ENCODE measurements at regions not wholly inside any gene's neighbourhood (a gene's known extent, or its start where the extent isn't known, plus 50 kb on each side); places are given as distances from the start of the nearest gene placed in this dataset.

DNA sequence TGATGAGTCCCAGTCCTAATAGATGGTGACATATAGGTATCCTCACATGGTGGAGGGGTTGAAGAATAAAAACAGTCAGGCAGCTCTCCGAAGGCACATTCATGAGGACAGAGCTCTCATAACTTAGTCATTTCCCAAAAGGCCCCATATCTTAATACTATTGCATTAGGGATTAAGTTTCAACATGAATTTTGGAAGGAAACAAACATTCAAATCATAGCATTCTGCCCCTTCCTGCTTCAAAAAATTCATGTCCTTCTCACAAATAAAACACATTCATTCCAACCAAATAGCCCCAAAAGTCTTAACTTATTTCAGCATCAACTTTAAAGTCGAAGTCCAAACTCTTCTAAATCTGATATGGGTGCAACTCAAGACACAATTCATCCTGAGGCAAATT lies 277.2 kb upstream of the NR4A3 start:
- DNase-seq (ENCODE audit: low spot score): no peak

DNA sequence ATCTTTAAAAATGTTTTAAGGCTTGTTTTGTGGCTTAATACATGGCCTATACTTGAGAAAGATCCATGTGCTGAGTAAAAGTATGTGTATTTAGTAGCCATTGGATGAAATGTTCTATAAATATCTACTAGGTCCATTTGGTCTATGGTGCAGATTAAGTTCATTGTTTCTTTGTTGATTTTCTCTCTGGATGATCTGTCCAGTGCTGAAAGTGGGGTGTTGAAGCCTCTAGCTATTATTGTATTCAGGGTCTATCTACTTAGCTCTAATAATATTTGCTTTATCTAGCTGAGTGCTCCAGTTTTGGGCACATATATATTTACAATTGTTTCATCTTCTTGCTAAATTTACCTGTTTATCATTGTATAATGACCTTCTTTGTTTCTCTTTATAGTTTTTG lies 272.2 kb upstream of the NR4A3 start:
- DNase-seq (ENCODE audit: low spot score): no peak

DNA sequence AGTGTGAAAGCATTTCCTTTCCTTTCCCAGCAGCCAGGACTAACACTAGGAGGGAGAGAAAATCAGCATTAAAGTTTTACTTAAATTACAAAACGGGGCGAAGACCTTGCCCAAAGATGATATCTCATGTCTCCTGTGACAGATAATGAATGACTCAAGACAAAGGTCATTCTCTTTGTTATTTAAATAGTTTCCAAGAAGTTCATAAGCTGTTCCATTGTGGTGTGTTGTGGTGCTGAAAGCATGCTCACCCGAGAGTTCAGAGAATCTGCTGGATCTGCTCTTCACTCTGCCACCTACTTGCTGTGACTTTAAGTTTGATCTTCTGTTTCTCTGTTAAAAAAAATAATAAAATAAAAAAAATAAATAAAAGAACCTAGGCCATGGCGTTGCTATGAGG lies 265.9 kb upstream of the NR4A3 start:
- DNase-seq (ENCODE audit: low spot score): no peak

DNA sequence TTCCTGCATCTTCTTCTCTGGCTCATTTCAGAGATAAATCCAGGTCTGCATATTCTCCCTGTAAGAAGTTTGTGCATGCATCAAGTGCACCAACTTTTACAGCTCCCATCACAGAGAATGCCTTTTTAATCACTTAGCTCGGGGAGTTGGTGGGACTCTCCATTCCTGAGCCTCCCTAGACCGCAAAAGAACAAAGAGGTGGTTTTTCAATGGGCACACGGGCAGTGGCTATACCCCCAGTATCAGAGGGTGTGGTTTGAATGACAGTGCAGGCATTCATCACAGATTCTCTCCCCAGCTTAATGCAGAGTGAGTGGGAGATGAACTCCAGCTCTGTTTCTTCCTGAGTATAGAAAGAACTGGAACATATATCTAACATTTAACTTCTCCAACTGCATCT lies 264.7 kb upstream of the NR4A3 start:
- no peak for DNase-seq (ENCODE audit: low spot score)

DNA sequence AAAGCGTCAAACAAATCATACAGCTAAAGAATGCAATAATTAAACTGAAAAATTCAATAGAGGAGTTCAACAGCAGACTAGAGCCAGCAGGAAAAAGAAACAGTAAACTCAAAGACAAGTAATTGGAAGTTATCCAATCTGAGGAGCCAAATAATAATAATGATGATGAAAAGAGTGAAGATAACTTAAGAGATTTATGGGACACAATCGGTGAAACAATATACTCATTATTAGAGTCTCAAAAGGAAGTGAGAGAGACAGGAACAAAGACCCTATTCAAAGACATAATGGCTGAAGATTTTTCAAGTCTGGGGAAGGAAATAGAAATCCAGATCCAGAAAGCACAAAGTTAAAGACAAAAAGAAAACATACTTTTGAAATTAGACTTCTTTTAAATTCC lies 263.9 kb upstream of the NR4A3 start:
- no peak for DNase-seq (ENCODE audit: low spot score)

DNA sequence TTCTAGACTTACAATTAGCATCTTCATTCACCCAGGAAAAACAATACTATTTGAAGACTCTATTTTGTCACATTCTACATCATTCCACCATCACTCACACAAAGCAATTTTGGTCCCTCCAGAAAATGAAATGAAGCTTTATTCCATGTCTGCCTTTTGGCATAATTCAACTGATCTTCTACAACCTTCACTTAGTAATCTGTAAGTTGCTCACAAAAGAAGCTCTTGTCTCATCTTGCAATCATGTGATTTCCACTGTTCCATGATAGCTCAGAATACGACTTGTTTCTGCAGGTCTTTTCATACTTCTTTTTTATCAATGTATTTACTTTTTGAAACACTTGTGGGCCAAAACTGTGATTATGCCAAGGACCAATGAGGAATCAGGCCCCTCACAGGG lies 261.9 kb upstream of the NR4A3 start:
- DNase-seq (ENCODE audit: low spot score): no peak

DNA sequence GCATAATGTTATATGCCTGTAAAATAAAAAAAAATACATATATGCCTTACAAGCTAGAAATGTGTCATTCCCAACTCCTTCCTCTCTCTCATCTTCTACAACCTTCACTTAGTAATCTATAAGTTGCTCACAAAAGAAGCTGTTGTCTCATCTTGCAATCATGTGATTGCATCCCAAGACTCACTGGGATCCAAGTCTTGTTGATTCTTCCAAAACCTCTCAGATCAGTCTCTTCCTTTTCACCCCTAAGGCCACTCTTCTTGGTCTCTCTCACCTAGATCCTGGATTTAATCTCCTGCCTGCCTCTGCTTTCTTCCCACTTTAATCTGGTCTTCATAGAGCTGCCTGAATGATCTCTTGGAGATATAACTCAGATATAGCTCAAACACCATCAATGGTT lies 261.1 kb upstream of the NR4A3 start:
- no peak for DNase-seq (ENCODE audit: low spot score)

DNA sequence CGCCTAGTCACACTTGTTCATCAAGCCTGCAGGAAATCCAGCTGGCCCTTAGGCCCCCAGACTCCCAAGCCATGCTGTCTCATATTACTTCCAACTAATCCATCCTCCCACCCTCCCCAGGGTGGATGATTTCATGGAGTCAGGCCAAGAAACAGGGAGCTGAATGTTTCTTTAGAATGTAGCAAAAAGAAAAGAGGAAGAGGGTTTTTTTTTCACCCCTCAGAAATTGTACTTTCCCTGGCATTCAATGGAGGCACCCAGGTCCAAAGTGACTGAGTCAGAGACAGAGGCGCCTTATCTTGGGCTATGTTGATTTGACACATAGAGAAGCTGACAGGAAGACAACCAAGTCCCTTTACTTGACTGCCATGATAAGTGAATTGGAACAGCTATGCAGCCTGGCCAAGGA lies 260.2 kb upstream of the NR4A3 start:
- DNase-seq (ENCODE audit: low spot score): no peak

DNA sequence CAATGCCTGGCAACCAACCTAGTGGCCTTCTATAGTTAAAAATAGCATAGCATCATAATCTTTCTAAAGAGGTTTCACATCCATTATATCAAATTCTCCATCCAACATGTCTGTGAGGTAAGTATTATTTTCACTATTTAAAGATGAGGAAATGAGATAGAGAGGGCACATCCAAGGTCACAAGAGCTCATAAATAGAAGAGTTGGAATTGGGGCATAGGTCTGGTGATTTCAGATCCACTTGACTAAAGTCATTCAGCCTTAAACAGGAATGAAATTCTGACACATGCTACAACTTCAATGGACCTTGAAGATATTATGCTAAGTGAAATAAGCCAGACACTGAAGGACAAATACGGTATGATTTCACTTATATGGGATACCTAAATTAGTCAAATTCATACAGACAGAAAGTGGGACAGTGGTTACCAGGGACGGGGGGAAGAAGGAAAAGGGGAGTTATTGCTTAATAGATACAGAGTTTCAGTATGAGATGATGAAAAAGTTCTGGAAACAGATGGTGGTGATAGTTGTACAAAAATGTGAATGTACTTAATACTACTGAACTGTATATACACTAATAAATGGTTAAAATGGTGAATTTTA lies 259.6 kb upstream of the NR4A3 start:
- DNase-seq (ENCODE audit: low spot score): no peak

DNA sequence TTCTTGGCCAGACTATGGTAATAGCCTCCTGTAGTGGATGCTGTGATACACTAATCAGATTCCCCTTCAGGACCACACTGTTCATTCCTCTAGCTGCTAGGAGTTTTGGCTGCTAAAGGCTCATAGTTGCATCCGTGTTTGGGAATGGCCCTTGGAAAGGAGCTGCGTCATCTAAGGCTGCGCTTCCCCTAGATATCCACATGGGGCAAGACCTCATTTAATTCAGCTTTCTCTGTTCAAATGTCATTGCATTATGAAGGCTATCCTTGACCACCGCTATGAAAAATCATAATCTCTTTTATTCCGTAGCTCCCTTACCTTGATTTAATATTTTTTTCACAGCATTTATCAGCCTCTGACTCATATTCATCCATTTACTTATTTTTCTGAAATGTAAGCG lies 258.3 kb upstream of the NR4A3 start:
- no peak for DNase-seq (ENCODE audit: low spot score)

DNA sequence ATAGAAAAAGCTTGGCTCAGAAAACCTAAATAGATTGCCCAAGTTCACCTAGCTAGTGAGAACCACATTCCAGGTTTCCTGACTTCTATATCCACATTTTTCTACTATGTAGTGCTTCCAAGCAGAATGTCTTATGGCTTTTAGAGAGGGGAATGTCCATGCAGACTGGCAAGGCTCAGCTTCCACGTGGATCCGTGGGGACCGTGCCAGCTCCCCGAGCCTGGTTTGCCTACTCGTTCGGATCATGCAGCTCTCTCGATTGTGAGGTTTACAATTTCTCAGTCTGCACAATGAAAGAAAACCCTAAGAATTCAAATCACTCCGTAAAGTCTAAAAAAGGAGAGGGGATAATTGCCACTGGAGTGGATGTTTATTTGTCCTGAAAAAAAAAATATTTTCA lies 256.5 kb upstream of the NR4A3 start:
- DNase-seq (ENCODE audit: low spot score): no peak

DNA sequence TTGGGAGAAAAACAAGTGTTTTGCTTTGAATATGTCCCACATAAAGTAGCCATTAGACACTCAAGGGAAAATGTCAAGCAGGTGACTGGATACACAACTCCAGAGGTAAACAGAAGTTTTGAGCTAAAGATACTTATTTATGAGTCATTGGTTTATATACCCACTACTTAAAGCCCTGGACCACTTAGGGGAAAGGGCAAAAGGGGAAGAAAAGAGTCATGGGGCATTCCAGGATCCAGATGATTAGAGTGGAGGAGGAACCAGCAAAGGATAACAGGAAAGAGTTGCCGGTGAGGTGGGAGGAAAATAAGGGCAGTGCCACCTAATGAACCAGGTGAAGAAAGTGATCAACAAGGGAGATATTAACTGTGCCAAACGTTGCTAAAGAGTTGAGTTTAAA lies 254.2 kb upstream of the NR4A3 start:
- no peak for DNase-seq (ENCODE audit: low spot score)

DNA sequence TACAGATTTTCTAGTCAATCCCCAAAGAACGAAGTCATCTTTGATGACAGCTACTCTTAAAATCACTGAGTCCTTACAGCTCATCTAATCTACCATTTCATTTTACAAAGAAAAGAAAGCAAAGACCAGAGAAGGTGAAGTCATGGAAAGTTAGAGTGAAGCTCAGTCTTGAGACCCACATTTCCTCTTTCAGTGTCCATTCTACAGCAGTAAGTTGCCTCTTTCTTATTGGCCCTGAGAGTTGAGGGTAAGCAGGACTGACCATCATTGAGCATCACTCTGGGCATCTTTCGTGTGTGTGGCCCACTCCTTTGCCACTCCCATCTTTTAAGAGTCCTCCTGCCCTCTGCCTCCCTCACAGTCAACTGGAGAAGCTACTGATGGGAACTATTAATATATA lies 251.8 kb upstream of the NR4A3 start:
- DNase-seq (ENCODE audit: low spot score): no peak

DNA sequence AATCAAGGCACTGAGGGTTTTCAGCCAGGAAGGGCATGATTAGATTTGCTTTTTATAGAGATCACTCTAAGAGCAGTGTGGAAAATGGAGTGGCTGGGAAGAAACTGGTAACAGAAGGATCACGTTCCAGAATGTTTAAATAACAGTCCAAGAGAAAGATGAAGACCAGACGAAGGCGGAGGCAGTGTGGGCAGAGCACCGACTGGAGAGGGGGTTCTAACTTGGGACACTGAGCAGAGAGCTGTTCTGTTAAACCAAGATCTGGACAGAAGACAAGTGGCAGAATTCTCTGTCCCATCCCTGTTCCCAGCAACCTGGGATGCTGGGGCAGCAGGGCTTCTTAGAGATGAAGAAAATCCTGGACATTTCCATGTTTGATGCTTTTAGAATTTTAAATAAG lies 249.1 kb upstream of the NR4A3 start:
- DNase-seq (ENCODE audit: low spot score): no peak

DNA sequence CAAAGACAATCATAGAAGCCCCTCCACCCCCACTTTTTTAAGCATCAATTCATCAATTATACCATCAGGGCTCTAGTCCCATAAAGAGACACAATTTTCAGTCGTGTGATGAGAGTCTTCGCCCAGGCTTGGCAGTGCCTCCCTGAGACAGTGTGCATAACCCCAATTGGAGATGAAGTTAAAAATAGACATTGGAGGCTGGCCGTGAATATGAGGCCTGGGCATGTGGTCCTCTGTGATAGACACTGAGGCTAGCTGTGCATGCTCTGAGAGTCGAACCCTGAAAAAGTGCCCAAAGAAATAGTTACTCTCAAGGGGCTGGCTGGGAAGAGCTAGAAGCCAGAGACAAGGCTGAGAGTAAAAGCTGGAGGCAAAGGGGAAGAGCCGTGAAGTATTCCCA lies 248.6 kb upstream of the NR4A3 start:
- DNase-seq (ENCODE audit: low spot score): no peak

DNA sequence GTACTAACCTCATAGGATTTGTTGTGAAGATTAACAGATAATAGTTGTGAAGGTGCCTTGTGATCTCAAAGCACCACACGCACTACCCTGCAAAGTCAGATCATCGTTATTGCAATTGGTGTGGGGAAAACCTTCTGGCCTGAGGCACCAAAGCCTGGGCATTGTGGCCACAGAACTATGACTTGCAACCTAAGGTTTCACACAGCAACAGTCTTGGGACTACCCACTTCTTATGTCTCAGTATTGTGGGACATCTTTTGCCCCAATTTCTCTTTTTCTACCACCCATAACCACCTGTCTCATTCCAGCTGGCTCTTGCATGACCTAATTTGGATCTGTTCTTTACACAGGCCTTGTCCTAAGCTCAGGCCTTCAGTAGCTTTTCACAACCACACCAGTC lies 247.8 kb upstream of the NR4A3 start:
- DNase-seq (ENCODE audit: low spot score): no peak

DNA sequence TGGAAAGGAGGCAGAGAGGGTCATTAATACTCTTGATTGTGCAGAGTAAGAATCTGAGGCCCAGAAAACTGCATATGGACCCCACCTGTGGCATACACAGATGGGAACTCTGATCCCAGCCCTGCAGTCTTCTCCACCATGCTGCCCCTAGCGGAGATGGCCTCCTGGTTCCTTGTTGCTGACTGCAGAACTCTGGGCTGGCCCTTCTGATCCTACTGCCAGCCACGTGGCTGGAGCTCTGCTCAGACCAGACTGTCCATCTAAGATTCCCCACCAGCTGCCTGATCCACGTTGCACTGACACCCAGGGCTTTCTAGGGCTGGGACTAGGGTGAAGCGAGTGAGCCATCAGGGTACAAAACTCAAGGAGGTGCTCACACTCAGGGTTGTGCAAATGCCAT lies 245.7 kb upstream of the NR4A3 start:
- DNase-seq (ENCODE audit: low spot score): no peak

DNA sequence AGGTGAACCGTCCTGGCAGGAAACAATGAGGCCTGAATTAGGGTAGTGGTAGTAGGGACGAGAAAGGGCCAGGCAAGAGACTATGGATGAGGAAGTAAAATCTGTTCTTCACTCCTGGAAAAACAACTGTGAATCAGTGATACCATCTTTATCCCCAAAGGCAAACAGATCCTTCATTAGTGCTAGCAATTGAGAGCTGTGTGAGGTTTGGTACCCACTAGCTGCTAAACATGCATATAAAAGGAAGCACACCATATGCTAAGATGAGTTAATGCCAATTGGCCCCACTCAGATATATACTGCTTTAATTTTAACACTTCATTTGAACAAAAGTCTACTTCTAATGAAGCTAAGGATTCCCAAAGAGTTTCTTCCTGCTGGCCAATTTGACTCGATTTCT lies 244.8 kb upstream of the NR4A3 start:
- DNase-seq (ENCODE audit: low spot score): no peak

DNA sequence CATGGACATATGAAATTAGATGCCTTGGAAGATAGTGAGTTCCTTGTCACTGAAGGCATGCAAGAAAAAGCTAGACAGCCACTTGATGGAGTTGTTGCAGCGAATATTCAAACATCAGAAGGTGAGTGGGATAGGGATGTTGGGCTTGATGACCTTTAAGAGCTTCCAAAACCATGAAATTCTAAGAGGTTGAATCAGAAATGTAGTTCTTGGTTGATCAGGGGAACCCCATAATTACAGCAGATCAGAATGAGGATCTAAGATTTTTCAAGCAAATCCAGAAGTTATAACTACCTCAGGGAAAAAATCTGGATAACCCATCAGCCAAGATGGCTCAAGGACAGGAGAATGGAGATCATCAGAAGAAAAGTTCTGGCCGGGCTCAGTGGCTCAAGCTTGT lies 244.3 kb upstream of the NR4A3 start:
- DNase-seq (ENCODE audit: low spot score): no peak

DNA sequence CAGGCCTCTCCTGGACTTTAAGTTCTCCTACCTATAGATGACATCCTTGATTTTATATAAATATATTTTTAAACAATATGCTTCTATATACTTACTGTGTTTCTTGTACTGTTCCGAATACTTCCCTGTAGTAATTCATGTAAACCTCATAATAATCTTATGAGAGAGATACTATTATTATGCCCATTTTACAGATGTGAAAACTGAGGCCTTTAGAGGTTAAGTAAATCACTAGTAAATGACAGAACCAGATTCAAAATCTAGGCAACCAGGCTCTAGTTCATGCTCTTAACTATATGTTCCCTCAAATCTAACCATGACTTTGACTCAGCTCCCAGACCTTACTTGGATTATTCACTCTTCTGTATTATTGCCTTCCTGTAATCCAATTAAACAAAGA lies 243.0 kb upstream of the NR4A3 start:
- DNase-seq (ENCODE audit: low spot score): no peak

DNA sequence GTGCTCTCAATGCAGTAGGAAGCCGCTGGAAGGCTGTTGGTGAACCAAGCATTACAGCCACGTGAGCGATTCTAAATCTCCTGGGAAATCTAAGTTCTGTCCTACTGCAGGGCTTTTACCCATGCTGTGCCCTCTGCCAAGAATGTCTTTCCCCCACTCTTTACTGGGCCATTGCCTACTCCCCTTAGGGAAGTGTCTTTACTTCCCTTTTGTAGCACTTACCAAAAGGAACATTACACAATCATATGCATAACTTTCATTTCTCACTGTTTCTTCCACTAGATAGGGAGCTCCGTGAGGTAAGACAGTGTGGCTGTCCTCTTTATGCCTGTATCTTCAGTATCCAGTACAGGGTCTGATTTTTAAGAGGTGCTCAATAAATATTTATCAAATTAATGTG lies 241.7 kb upstream of the NR4A3 start:
- DNase-seq (ENCODE audit: low spot score): no peak

DNA sequence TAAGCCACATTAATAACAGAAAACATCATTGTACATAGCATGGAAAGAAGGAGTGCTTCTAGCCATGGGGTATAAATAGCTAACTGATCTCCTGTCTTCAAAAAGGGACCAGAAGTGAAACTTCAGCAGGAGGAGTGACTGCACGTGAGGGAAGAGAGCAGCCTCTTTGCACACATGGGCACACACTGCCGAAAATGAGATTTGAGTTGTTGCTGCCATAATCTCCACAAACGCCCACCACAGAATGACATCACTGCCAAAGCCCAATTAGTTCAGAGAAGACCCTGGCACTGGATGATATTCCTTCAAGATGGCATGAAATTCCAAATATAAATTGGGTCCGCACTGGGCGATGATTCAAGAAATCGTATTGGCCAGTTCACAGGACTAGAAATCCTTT lies 238.9 kb upstream of the NR4A3 start:
- DNase-seq (ENCODE audit: low spot score): no peak

DNA sequence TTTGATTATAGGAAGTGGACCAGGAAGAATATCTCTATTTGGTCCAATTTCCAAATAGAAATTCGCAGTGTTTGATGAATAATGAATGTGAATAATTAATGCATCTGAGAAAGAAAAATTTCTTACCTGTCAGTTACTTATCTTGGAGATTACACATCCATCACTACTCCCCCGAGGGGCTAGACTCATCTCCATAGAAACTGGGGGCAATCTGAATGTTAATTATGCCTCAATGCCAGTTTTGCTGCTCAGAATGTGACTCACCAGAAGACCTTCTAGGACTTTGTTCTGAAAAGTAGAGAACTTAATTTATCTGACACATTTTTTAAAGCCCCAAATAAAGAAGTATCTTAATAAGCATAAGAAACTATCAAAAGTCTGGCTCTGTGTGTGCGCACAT lies 233.4 kb upstream of the NR4A3 start:
- no peak for DNase-seq (ENCODE audit: low spot score)

DNA sequence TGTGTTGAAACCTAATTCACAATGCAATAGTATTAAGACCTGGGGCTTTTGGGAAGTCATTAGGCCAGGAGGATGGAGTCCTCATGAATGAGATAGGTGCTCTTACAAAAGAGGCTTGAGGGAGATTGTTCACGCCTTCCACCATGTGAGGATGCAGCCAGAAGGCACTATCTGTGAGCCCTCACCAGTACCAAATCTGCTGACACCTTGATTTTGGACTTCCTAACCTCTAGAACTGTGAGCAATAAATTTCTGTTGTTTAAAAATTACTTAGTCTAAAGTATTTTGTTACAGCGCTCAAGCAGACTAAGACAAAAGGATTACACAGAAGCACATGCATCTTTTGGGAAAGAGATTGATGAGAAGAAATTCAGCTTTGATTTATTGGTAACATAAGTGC lies 232.9 kb upstream of the NR4A3 start:
- no peak for DNase-seq (ENCODE audit: low spot score)

DNA sequence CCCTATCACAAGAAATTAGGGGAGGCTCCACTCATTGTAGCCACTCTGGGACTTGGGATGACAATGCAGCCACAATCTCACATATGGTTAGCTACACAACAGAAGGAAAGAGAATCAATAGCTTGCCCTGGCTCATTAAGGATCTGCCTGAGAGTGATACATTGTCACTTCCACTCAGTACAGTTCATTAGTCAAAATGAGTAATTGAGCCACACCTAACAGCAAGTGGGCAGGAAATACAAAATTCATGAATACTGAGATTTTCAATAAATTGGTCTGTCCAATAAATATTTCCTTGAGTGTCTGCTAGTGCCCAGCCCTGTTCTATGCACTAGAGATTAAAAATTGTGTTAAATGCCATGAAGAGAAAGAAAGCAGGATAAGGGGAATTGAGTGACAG lies 231.3 kb upstream of the NR4A3 start:
- DNase-seq (ENCODE audit: low spot score): no peak

Data from hepatic stellate cell (primary cell).